Hepatocyte (in vitro differentiated cells): ENCODE measurements at regions not wholly inside any gene's neighbourhood (a gene's known extent, or its start where the extent isn't known, plus 50 kb on each side); places are given as distances from the start of the nearest gene placed in this dataset.

ENCODE experiments used
- DNase-seq: peaks from one replicate; pipeline ENCODE4 v3.0.0-alpha.2; 2016; ENCODE audit warnings: low spot score
- H2AFZ ChIP-seq: fragments of 200-600 bp; sonication (generic); 2 replicates; pipeline ENCODE4 v1.6.0; 2016; ENCODE audit warnings: antibody characterized with exemption, mild to moderate bottlenecking
- H3K27ac ChIP-seq: fragments of 200-600 bp; sonication (generic); 2 replicates; pipeline ENCODE4 v1.5.1; 2016; ENCODE audit warnings: mild to moderate bottlenecking
- H3K27me3 ChIP-seq: fragments of 200-600 bp; sonication (generic); 2 replicates; pipeline ENCODE4 v1.6.1; 2016
- H3K36me3 ChIP-seq: fragments of 200-600 bp; sonication (generic); replicated peaks from 2 replicates; pipeline ENCODE4 v1.5.1; 2016; ENCODE audit warnings: low read depth; ENCODE audit not compliant: insufficient read depth
- H3K4me1 ChIP-seq: fragments of 200-600 bp; sonication (generic); 2 replicates; pipeline ENCODE4 v1.5.1; 2016; ENCODE audit warnings: mild to moderate bottlenecking, moderate library complexity; ENCODE audit not compliant: insufficient read depth
- H3K4me2 ChIP-seq: fragments of 200-600 bp; sonication (generic); 2 replicates; pipeline ENCODE4 v1.6.0; 2016
- H3K4me3 ChIP-seq: fragments of 200-600 bp; sonication (generic); 2 replicates; pipeline ENCODE4 v1.5.1; 2016; ENCODE audit warnings: mild to moderate bottlenecking
- H3K79me2 ChIP-seq: fragments of 200-600 bp; sonication (generic); 2 replicates; pipeline ENCODE4 v1.6.0; 2017; ENCODE audit warnings: mild to moderate bottlenecking
- H3K9me2 ChIP-seq: fragments of 200-600 bp; sonication (generic); replicated peaks from 2 replicates; pipeline ENCODE4 v1.6.0; 2017; ENCODE audit warnings: mild to moderate bottlenecking; ENCODE audit not compliant: insufficient read depth
- H3K9me3 ChIP-seq: fragments of 200-600 bp; sonication (generic); 2 replicates; pipeline ENCODE4 v1.5.1; 2016; ENCODE audit warnings: low read depth, mild to moderate bottlenecking
- H4K20me1 ChIP-seq: fragments of 200-600 bp; sonication (generic); 2 replicates; pipeline ENCODE4 v1.6.0; 2016; ENCODE audit warnings: mild to moderate bottlenecking; ENCODE audit not compliant: insufficient read depth, poor library complexity, severe bottlenecking
- CTCF ChIP-seq: fragments of 200-600 bp; sonication (generic); IDR thresholded peaks from 2 replicates; pipeline ENCODE4 v1.5.1; 2016; ENCODE audit warnings: antibody characterized with exemption, mild to moderate bottlenecking; ENCODE audit not compliant: poor library complexity
- EZH2 ChIP-seq: fragments of 200-600 bp; sonication (generic); IDR thresholded peaks from 2 replicates; pipeline ENCODE4 v1.6.1; 2016; ENCODE audit warnings: antibody characterized with exemption, mild to moderate bottlenecking, borderline replicate concordance
- EZH2phosphoT487 ChIP-seq: fragments of 200-600 bp; sonication (generic); IDR thresholded peaks from one replicate; pipeline ENCODE4 v1.6.1; 2018; ENCODE audit warnings: antibody characterized with exemption, mild to moderate bottlenecking, low read depth, moderate library complexity; ENCODE audit not compliant: unreplicated experiment, severe bottlenecking
- WGBS: methylation state at CpG from one replicate; pipeline ENCODE4 v1.1.6; 2016; ENCODE audit warnings: low lambda C conversion rate; ENCODE audit errors: missing lambda C conversion rate; 5-methylcytosine and 5-hydroxymethylcytosine counted together

- Histone ChIP-seq H4K20me1 (no peaks in the 10 kb centered on the region), H2AFZ (no peak overlapping the region), H3K4me3 (no peak overlapping the region), H3K4me2 (no peak overlapping the region), H3K9me2 (no peaks in the 10 kb centered on the region), H3K27ac (no peak overlapping the region), H3K27me3 (no peaks in the 10 kb centered on the region), H3K79me2 (no peaks in the 10 kb centered on the region), H3K36me3 (no peaks in the 10 kb centered on the region), H3K4me1 (no peaks in the 10 kb centered on the region), H3K9me3 (no peaks in the 10 kb centered on the region)
- no peak for DNase-seq
- no peak for TF ChIP-seq CTCF
- no peak for TF ChIP-seq EZH2phosphoT487
- no peak for TF ChIP-seq EZH2
These were observed 269.2 kb downstream of the ZWINT start for GRCh38 chr10:56091872-56092271.

- no peaks in the 10 kb centered on the region for H3K9me2 ChIP-seq
- TF ChIP-seq EZH2phosphoT487 (no peak), CTCF (no peak), EZH2 (no peak)
These were observed 270.0 kb downstream of the ZWINT start for GRCh38 chr10:56090914-56091540.

GRCh38 chr10:56085406-56086122 lies 275.5 kb downstream of the ZWINT start:
- H3K79me2 ChIP-seq: no peaks in the 10 kb centered on the region
- DNase-seq: no peak
- no peak overlapping the region for H3K4me2 ChIP-seq
- 83% methylated on average over 1 of the region's 1 CpG for WGBS
- no peaks in the 10 kb centered on the region for H3K27me3 ChIP-seq
- no peaks in the 10 kb centered on the region for H3K36me3 ChIP-seq
- H3K27ac ChIP-seq: no peak overlapping the region
- H4K20me1 ChIP-seq: no peaks in the 10 kb centered on the region
- no peak for TF ChIP-seq EZH2
- TF ChIP-seq EZH2phosphoT487: no peak
- no peak for TF ChIP-seq CTCF
- no peaks in the 10 kb centered on the region for H3K9me3 ChIP-seq
- H3K9me2 ChIP-seq: no peaks in the 10 kb centered on the region
- H3K4me3 ChIP-seq: no peak overlapping the region
- no peaks in the 10 kb centered on the region for H3K4me1 ChIP-seq
- no peak overlapping the region for H2AFZ ChIP-seq

More at GRCh38 chr10:56090914-56091540, 270.0 kb downstream of the ZWINT start:
- no peak for DNase-seq
- no peak overlapping the region for H3K27ac ChIP-seq
- no peaks in the 10 kb centered on the region for H3K36me3 ChIP-seq
- no peak overlapping the region for H3K4me2 ChIP-seq
- no peaks in the 10 kb centered on the region for H3K27me3 ChIP-seq
- no peaks in the 10 kb centered on the region for H3K9me3 ChIP-seq
- no peak overlapping the region for H3K4me3 ChIP-seq
- no peaks in the 10 kb centered on the region for H4K20me1 ChIP-seq
- no peaks in the 10 kb centered on the region for H3K79me2 ChIP-seq
- WGBS: 85% methylated on average over 3 of the region's 3 CpGs
- no peaks in the 10 kb centered on the region for H3K4me1 ChIP-seq
- no peak overlapping the region for H2AFZ ChIP-seq
